ENCODE measurements at regions not wholly inside any gene's neighbourhood (a gene's known extent, or its start where the extent isn't known, plus 50 kb on each side); places are given as distances from the start of the nearest gene placed in this dataset.

DNA sequence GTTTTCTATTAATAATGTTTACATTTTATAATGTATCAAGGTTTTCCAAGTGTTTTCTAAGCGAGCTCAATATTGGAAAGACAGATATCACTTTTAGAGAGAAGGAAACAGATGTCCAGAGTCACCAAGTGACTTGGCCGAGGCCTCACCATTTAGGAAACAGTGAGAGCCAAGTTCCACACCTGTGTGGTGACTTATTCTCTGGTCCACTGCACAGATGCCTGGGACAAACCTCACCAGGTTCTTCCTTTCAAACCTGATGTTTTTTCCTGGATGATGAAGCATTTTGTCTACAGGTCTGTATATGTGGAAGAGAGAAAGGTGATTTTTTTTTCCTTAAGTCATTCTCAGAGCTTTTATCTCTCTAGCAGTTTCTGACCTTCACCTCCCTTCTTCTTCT is 280.7 kb downstream of the LPIN1 start:
- Histone ChIP-seq H3K4me3 (ENCODE audit: control extremely low read depth in 1 of 5, extremely low read depth in 1 of 5, insufficient read depth in 1 of 5, low read depth in 2 of 5, low read length in 4 of 5) (no peak overlapping the region), H3K9me3 (ENCODE audit: control extremely low read depth in 1 of 3, control insufficient read depth in 2 of 3, insufficient read depth in 1 of 3, low read length in 2 of 3) (peaks cover 0 to 5% (median under 1%) of the 10 kb centered on the region in 3 donors), H3K79me2 (ENCODE audit: control insufficient read depth, insufficient read depth, low read length) (no peaks in the 10 kb centered on the region), H3K27ac (ENCODE audit: low read length in 2 of 2) (no peak overlapping the region), H3K4me2 (replicated peaks; ENCODE audit: low read depth, low read length, poor library complexity, severe bottlenecking) (no peak overlapping the region), H4K20me1 (ENCODE audit: control insufficient read depth, insufficient read depth, low read length, poor library complexity, severe bottlenecking) (no peaks in the 10 kb centered on the region), H3K9ac (ENCODE audit: low read length) (no peak overlapping the region), H2AFZ (ENCODE audit: insufficient read depth, low read depth, low read length, poor library complexity, severe bottlenecking) (no peak overlapping the region), H3K27me3 (replicated peaks in 1 of 4; ENCODE audit: control extremely low read depth in 1 of 4, control insufficient read depth in 3 of 4, insufficient read depth in 4 of 4, low read length in 3 of 4) (no peaks in the 10 kb centered on the region), H3K36me3 (replicated peaks in 1 of 2; ENCODE audit: control extremely low read depth in 1 of 2, control insufficient read depth in 1 of 2, extremely low read depth in 1 of 2, insufficient read depth in 2 of 2, low read length in 1 of 2) (no peaks in the 10 kb centered on the region), H3K4me1 (ENCODE audit: control insufficient read depth in 2 of 2, insufficient read depth in 2 of 2, low read length in 2 of 2) (peaks cover 11 to 12% of the 10 kb centered on the region in 2 donors)
- POLR2A ChIA-PET, result interaction anchor here (0.7 kb wide), 1 partner anchor 980 kb away, joined by 4 read pairs; no protein-coding TSS in a partner anchor
- intact Hi-C loops (cut with micrococcal nuclease), result no loop called here
- TF ChIP-seq, protein P1, sequence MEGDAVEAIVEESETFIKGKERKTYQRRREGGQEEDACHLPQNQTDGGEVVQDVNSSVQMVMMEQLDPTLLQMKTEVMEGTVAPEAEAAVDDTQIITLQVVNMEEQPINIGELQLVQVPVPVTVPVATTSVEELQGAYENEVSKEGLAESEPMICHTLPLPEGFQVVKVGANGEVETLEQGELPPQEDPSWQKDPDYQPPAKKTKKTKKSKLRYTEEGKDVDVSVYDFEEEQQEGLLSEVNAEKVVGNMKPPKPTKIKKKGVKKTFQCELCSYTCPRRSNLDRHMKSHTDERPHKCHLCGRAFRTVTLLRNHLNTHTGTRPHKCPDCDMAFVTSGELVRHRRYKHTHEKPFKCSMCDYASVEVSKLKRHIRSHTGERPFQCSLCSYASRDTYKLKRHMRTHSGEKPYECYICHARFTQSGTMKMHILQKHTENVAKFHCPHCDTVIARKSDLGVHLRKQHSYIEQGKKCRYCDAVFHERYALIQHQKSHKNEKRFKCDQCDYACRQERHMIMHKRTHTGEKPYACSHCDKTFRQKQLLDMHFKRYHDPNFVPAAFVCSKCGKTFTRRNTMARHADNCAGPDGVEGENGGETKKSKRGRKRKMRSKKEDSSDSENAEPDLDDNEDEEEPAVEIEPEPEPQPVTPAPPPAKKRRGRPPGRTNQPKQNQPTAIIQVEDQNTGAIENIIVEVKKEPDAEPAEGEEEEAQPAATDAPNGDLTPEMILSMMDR (IDR thresholded peaks at IDR 0.05), result no peak
- no peak for TF ChIP-seq EZH2 (IDR thresholded peaks at IDR 0.05; ENCODE audit: borderline replicate concordance, insufficient read depth, low read depth, low read length, poor library complexity, severe bottlenecking)
- no peaks in the 10 kb centered on the region for H3K27me3 Mint-ChIP-seq
- H3K9me3 Mint-ChIP-seq (ENCODE audit: insufficient read depth), result peaks cover 7% of the 10 kb centered on the region
- H3K4me1 Mint-ChIP-seq, result peaks cover 14% of the 10 kb centered on the region
- H3K4me3 Mint-ChIP-seq, result no peak overlapping the region
- no peak overlapping the region for H3K27ac Mint-ChIP-seq
- DNase-seq, result no peak
- 38% methylated on average over 2 of the region's 2 CpGs for WGBS (ENCODE audit: insufficient coverage)
- CTCF ChIA-PET, result interaction anchor here (0.9 kb wide), 1 partner anchor 300 kb away, joined by 3 read pairs; no protein-coding TSS in a partner anchor
- no peak for ATAC-seq (ENCODE audit: low read depth)

DNA sequence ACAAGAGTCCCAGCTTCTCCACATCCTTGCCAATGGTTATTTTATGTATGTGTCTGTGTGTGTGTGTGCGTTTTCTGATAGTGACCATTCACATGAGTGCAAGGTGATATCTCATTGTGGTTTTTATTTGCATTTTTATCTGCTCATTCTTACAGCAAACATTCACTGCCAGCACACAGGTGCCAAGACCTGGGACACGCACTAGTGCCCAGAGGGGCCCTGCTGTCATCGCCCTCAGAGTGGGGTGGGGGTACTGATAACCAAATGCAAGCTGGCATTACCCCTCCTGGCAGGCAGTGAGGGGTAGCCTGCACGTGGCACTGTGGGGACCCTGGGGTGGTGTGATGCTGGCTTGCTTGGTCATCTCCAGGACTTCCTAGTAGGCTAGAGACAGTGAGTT is 285.4 kb downstream of the LPIN1 start:
- peak overlapping the region; percentile 66 to 72 for H3K27ac ChIP-seq (ENCODE audit: low read length in 2 of 2)
- Mint-ChIP-seq H3K27ac (peak overlapping the region; percentile 92), H3K9me3 (ENCODE audit: insufficient read depth) (no peaks in the 10 kb centered on the region), H3K4me1 (peaks cover 60% of the 10 kb centered on the region), H3K4me3 (peak overlapping the region; percentile 50), H3K27me3 (no peaks in the 10 kb centered on the region)
- no peaks in the 10 kb centered on the region for H3K27me3 ChIP-seq (replicated peaks in 1 of 4; ENCODE audit: control extremely low read depth in 1 of 4, control insufficient read depth in 3 of 4, insufficient read depth in 4 of 4, low read length in 3 of 4)
- peak; percentile 46 for ATAC-seq (ENCODE audit: low read depth)
- H4K20me1 ChIP-seq (ENCODE audit: control insufficient read depth, insufficient read depth, low read length, poor library complexity, severe bottlenecking), result no peaks in the 10 kb centered on the region
- TF ChIP-seq, protein P1 (IDR thresholded peaks at IDR 0.05), result no peak
- TF ChIP-seq EZH2 (IDR thresholded peaks at IDR 0.05; ENCODE audit: borderline replicate concordance, insufficient read depth, low read depth, low read length, poor library complexity, severe bottlenecking), result no peak
- 0% methylated on average over 1 of the region's 4 CpGs for WGBS (ENCODE audit: insufficient coverage)
- DNase-seq, result peak; percentile 68
- ChIA-PET POLR2A (interaction anchor here (0.7 to 1.5 kb wide), 2 partner anchors 14 to 696 kb away, joined by 3 to 14 read pairs; no protein-coding TSS in a partner anchor), CTCF (interaction anchor here (1.4 to 2.5 kb wide), 6 partner anchors 16 to 899 kb away, joined by 6 to 12 read pairs (median 9); partner anchors contain the start of gene TRIB2)
- peaks cover 0 to 4% (median 0%) of the 10 kb centered on the region in 3 donors for H3K9me3 ChIP-seq (ENCODE audit: control extremely low read depth in 1 of 3, control insufficient read depth in 2 of 3, insufficient read depth in 1 of 3, low read length in 2 of 3)
- intact Hi-C loops (cut with micrococcal nuclease), result loop anchor here (1.0 to 10.0 kb wide), 7 partner anchors 12 to 684 kb away; partner anchors contain the start of gene TRIB2
- H3K4me1 ChIP-seq (ENCODE audit: control insufficient read depth in 2 of 2, insufficient read depth in 2 of 2, low read length in 2 of 2), result peaks cover 56 to 58% of the 10 kb centered on the region in 2 donors
- H3K9ac ChIP-seq (ENCODE audit: low read length), result peak overlapping the region; percentile 24
- peak overlapping the region; percentile 66 for H3K4me2 ChIP-seq (replicated peaks; ENCODE audit: low read depth, low read length, poor library complexity, severe bottlenecking)
- no peaks in the 10 kb centered on the region for H3K36me3 ChIP-seq (replicated peaks in 1 of 2; ENCODE audit: control extremely low read depth in 1 of 2, control insufficient read depth in 1 of 2, extremely low read depth in 1 of 2, insufficient read depth in 2 of 2, low read length in 1 of 2)
- H2AFZ ChIP-seq (ENCODE audit: insufficient read depth, low read depth, low read length, poor library complexity, severe bottlenecking), result no peak overlapping the region
- H3K4me3 ChIP-seq (ENCODE audit: control extremely low read depth in 1 of 5, extremely low read depth in 1 of 5, insufficient read depth in 1 of 5, low read depth in 2 of 5, low read length in 4 of 5), result peak overlapping the region in 2 of 5 experiments; percentile 7 to 39
- no peaks in the 10 kb centered on the region for H3K79me2 ChIP-seq (ENCODE audit: control insufficient read depth, insufficient read depth, low read length)

Data from B cell (primary cell).